ENCODE measurements at regions not wholly inside any gene's neighbourhood (a gene's known extent, or its start where the extent isn't known, plus 50 kb on each side); places are given as distances from the start of the nearest gene placed in this dataset.

GRCh38 chr10:20995123-20995987, 98.2 kb upstream of the NEBL start:
- TF ChIP-seq, protein P1, sequence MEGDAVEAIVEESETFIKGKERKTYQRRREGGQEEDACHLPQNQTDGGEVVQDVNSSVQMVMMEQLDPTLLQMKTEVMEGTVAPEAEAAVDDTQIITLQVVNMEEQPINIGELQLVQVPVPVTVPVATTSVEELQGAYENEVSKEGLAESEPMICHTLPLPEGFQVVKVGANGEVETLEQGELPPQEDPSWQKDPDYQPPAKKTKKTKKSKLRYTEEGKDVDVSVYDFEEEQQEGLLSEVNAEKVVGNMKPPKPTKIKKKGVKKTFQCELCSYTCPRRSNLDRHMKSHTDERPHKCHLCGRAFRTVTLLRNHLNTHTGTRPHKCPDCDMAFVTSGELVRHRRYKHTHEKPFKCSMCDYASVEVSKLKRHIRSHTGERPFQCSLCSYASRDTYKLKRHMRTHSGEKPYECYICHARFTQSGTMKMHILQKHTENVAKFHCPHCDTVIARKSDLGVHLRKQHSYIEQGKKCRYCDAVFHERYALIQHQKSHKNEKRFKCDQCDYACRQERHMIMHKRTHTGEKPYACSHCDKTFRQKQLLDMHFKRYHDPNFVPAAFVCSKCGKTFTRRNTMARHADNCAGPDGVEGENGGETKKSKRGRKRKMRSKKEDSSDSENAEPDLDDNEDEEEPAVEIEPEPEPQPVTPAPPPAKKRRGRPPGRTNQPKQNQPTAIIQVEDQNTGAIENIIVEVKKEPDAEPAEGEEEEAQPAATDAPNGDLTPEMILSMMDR (IDR thresholded peaks at IDR 0.05; ENCODE audit: control extremely low read depth, extremely low read depth, low read depth, missing control alignments), result no peak
- ChIA-PET POLR2A (no interaction called here), CTCF (no interaction called here)
- DNase-seq (ENCODE audit: extremely low spot score), result no peak

DNA sequence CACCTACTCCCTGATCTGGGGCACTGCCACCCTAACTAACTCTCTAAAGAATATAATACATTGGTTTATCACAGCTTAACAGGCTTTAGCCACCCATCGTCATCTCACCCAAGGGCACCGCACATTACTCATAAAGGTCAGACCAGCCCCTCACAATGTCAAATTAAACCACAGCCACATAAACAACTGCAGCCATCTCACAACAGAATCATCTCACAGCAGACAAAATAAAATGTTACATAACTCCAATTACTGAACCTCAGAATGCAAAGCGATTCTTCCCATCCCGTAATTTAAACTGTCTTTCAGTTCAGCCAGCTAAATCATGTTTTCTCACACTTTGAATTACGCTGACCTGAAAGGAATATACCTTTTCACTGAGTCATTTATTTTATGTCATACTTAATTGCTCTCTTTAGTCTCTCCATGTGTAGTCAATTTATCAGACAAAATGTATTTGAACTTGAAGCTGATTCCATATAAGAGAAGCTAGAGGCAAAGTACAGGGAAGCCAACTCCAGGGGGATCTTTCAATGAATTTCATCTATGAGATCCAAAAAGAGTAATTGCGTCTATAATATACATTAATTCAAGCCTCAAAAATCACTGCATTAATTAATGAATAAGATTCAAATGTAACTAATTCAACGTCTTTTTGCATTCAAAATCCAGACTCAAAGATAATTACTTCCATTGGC, 96.9 kb upstream of the NEBL start:
- no peak for DNase-seq (ENCODE audit: extremely low spot score)
- TF ChIP-seq, protein P1 (IDR thresholded peaks at IDR 0.05; ENCODE audit: control extremely low read depth, extremely low read depth, low read depth, missing control alignments), result no peak
- ChIA-PET POLR2A (no interaction called here), CTCF (interaction anchor here (1.3 kb wide), 1 partner anchor 9 kb away, joined by 3 read pairs; no protein-coding TSS in a partner anchor)

GRCh38 chr10:20993389-20993788, 96.3 kb upstream of the NEBL start:
- ChIA-PET CTCF (interaction anchor here (1.3 kb wide), 1 partner anchor 9 kb away, joined by 3 read pairs; no protein-coding TSS in a partner anchor), POLR2A (no interaction called here)
- no peak for DNase-seq (ENCODE audit: extremely low spot score)
- TF ChIP-seq, protein P1 (IDR thresholded peaks at IDR 0.05; ENCODE audit: control extremely low read depth, extremely low read depth, low read depth, missing control alignments), result no peak

GRCh38 chr10:20991526-20991925, 94.4 kb upstream of the NEBL start:
- ChIA-PET CTCF (interaction anchor here (1.4 kb wide), 2 partner anchors 19 to 30 kb away, joined by 3 read pairs; no protein-coding TSS in a partner anchor), POLR2A (no interaction called here)
- TF ChIP-seq, protein P1 (IDR thresholded peaks at IDR 0.05; ENCODE audit: control extremely low read depth, extremely low read depth, low read depth, missing control alignments), result no peak
- DNase-seq (ENCODE audit: extremely low spot score), result no peak

- CTCF ChIA-PET, result interaction anchor here (1.4 kb wide), 2 partner anchors 20 to 31 kb away, joined by 3 read pairs; no protein-coding TSS in a partner anchor
- no peak for DNase-seq (ENCODE audit: extremely low spot score)
- TF ChIP-seq, protein P1 (IDR thresholded peaks at IDR 0.05; ENCODE audit: control extremely low read depth, extremely low read depth, low read depth, missing control alignments), result no peak
- POLR2A ChIA-PET, result no interaction called here
Measured at GRCh38 chr10:20990604-20991003, 93.5 kb upstream of the NEBL start.

- DNase-seq (ENCODE audit: extremely low spot score), result no peak
- POLR2A ChIA-PET, result no interaction called here
- CTCF ChIA-PET, result no interaction called here
- TF ChIP-seq, protein P1 (IDR thresholded peaks at IDR 0.05; ENCODE audit: control extremely low read depth, extremely low read depth, low read depth, missing control alignments), result no peak
Measured at GRCh38 chr10:20988357-20988983, 91.4 kb upstream of the NEBL start.

All from GM10248 (cell line).